ENCODE measurements at regions not wholly inside any gene's neighbourhood (a gene's known extent, or its start where the extent isn't known, plus 50 kb on each side); places are given as distances from the start of the nearest gene placed in this dataset.

GRCh38 chr20:61149636-61150035 is 102.4 kb upstream of the CDH4 start:
- TF ChIP-seq EP300 (IDR thresholded peaks at IDR 0.05; ENCODE audit: borderline replicate concordance in 1 of 2, low read depth in 2 of 2, low read length in 2 of 2) (no peak), GABPA (IDR thresholded peaks at IDR 0.05; ENCODE audit: borderline replicate concordance, insufficient read depth, low read length) (no peak), JUN (IDR thresholded peaks at IDR 0.05; ENCODE audit: low read depth, low read length) (no peak), PHF8 (conservative IDR thresholded peaks at IDR 0.05; ENCODE audit: low read depth, low read length) (no peak), SIN3A (conservative IDR thresholded peaks at IDR 0.05 in 1 of 2, IDR thresholded peaks at IDR 0.05 in 1 of 2; ENCODE audit: low read depth in 1 of 2, low read length in 2 of 2) (no peak), E2F6 (IDR thresholded peaks at IDR 0.05) (no peak), HDAC2 (IDR thresholded peaks at IDR 0.05; ENCODE audit: borderline replicate concordance in 1 of 2, low read depth in 2 of 2, low read length in 2 of 2) (no peak)

More at GRCh38 chr20:61149636-61150035, 102.4 kb upstream of the CDH4 start:
- Histone ChIP-seq H2BK5ac (ENCODE audit: low read depth, low read length) (no peak overlapping the region), H2BK20ac (ENCODE audit: low read length) (no peak overlapping the region), H3K79me2 (ENCODE audit: control insufficient read depth in 1 of 2, insufficient read depth in 2 of 2, low read length in 2 of 2) (no peaks in the 10 kb centered on the region), H2BK15ac (ENCODE audit: low read length) (no peak overlapping the region), H2BK12ac (ENCODE audit: low read depth, low read length) (no peak overlapping the region), H3K14ac (ENCODE audit: insufficient read length) (no peak overlapping the region), H2AK5ac (ENCODE audit: low read depth, low read length) (no peak overlapping the region), H3K27ac (ENCODE audit: low read depth, low read length) (no peak overlapping the region), H4K8ac (ENCODE audit: extremely low read depth, insufficient read depth, low read length) (no peak overlapping the region), H3K23me2 (ENCODE audit: low read depth, low read length) (0 out of 2 replicates have a peak, but pooled peaks cover 2% of the 10 kb centered on the region), H3K18ac (ENCODE audit: extremely low read depth, low read length) (no peak overlapping the region), H3K4ac (replicated peaks; ENCODE audit: insufficient read length, low read depth, low read length) (no peak overlapping the region), H3K27me3 (replicated peaks in 1 of 4; ENCODE audit: control insufficient read depth in 3 of 4, extremely low read depth in 1 of 4, insufficient read depth in 3 of 4, low read length in 3 of 4) (peaks cover 2 to 39% (median 20%) of the 10 kb centered on the region in 4 experiments; a peak in 5 of 7 replicates), H3K9ac (replicated peaks in 1 of 4; ENCODE audit: extremely low read depth in 1 of 4, low read depth in 3 of 4, low read length in 3 of 4) (no peak overlapping the region), H4K91ac (replicated peaks; ENCODE audit: insufficient read length, low read length) (no peak overlapping the region), H2BK120ac (replicated peaks; ENCODE audit: low read depth, low read length) (no peak overlapping the region), H3K4me2 (ENCODE audit: insufficient read depth in 1 of 2, low read depth in 2 of 2, low read length in 2 of 2) (no peak overlapping the region), H3K23ac (ENCODE audit: insufficient read length) (no peak overlapping the region), H3K56ac (replicated peaks; ENCODE audit: insufficient read length, low read depth, low read length) (no peak overlapping the region), H3K79me1 (ENCODE audit: low read depth, low read length) (no peaks in the 10 kb centered on the region), H2AFZ (ENCODE audit: low read length) (no peak overlapping the region), H3K36me3 (ENCODE audit: control insufficient read depth in 2 of 4, insufficient read depth in 4 of 4, low read length in 3 of 4) (no peaks in the 10 kb centered on the region), H4K5ac (ENCODE audit: insufficient read length, low read depth, low read length) (no peak overlapping the region), H3K4me1 (replicated peaks in 1 of 4; ENCODE audit: control insufficient read depth in 3 of 4, insufficient read depth in 4 of 4, low read length in 3 of 4) (no peaks in the 10 kb centered on the region), H4K20me1 (replicated peaks in 1 of 2; ENCODE audit: control insufficient read depth in 1 of 2, insufficient read depth in 2 of 2, low read length in 2 of 2) (peaks cover 0 to 1% of the 10 kb centered on the region in 2 experiments), H3K9me3 (ENCODE audit: insufficient read depth in 2 of 2, low read depth in 1 of 2, low read length in 1 of 2) (no peaks in the 10 kb centered on the region), H3K4me3 (ENCODE audit: extremely low read depth in 1 of 4, insufficient read depth in 2 of 4, low read depth in 3 of 4, low read length in 4 of 4) (no peak overlapping the region)
- ChIA-PET POLR2A (ENCODE audit: partially characterized antibody) (no interaction called here), CTCF (ENCODE audit: partially characterized antibody) (interaction anchor here (1.2 kb wide), 2 partner anchors 18 to 114 kb away, joined by 3 read pairs; no protein-coding TSS in a partner anchor)
- FAIRE-seq (peak; percentile 58), DNase-seq (ENCODE audit: low read depth in 1 of 2, low spot score in 2 of 2) (no peak)
- WGBS, 2 experiments (ENCODE audit: extremely low coverage in 1 of 2, insufficient coverage in 1 of 2, insufficient read length in 1 of 2, insufficient replicate concordance in 2 of 2, low coverage in 1 of 2, low lambda C conversion rate in 2 of 2, missing lambda C conversion rate in 1 of 2), result 85% methylated on average over 5 of the region's 5 CpGs; no CpG with 5 or more reads in 1 of the 2 experiments

All from H1 (cell line).